HepG2 (cell line): ENCODE measurements at regions not wholly inside any gene's neighbourhood (a gene's known extent, or its start where the extent isn't known, plus 50 kb on each side); places are given as distances from the start of the nearest gene placed in this dataset.

Source experiments
- ATAC-seq: fragments of 200-7000 bp; cut with Tn5 transposase; 3 replicates; pipeline ENCODE4 v1.9.1; 2020; ENCODE audit warnings: mild to moderate bottlenecking, moderate library complexity
- BruUV-seq: library from RNA; stranded (reverse); fragments of 400-500 nt; replicated peaks from 2 replicates; lab custom pipeline; 2021; lab: Mats Ljungman, UMichigan
- CTCF ChIA-PET: fragments of 300-600 bp; formaldehyde crosslinking; extraction: SDS; loops from one replicate; lab custom pipeline; 2021; ENCODE audit warnings: low total read pairs, inconsistent platforms, low intra/inter-chr PET ratio; lab: Yijun Ruan, JAX
- POLR2A ChIA-PET: fragments of 350-600 bp; sonication (Branson Sonifier 250); formaldehyde crosslinking; loops from one replicate; lab custom pipeline; 2020; ENCODE audit warnings: antibody characterized with exemption, inconsistent platforms; lab: Yijun Ruan, JAX
- DNase-seq: peaks from one replicate; pipeline ENCODE4 v3.0.0-alpha.2; 2015; ENCODE audit warnings: low spot score
- FAIRE-seq: peaks from 3 replicates; lab custom pipeline; 2011; peaks lifted over from hg19 to GRCh38; lab: Jason Lieb, UNC
- H2AFZ ChIP-seq: one replicate; pipeline ENCODE4 v1.6.1; 2011; ENCODE audit warnings: low read length, inconsistent platforms
- H3K27ac ChIP-seq: fragments of 300-600 bp; 3 replicates; pipeline ENCODE4 v1.8.0; 2011; ENCODE audit warnings: mixed run types, mild to moderate bottlenecking, mixed read lengths, low read length, inconsistent platforms; ENCODE audit not compliant: insufficient read depth; ENCODE audit errors: extremely low read length
- H3K27me3 ChIP-seq, 2 experiments: fragments of 200-600 bp in 1 of 2; 2 replicates in 1 of 2; 3 replicates in 1 of 2; pipeline versions ENCODE4 v1.6.0 to v1.8.0; 2011; ENCODE audit warnings: low read length in 2 of 2, mild to moderate bottlenecking in 2 of 2, moderate library complexity in 2 of 2, inconsistent platforms in 1 of 2; ENCODE audit not compliant: insufficient read depth in 2 of 2, control insufficient read depth in 1 of 2
- H3K36me3 ChIP-seq, 2 experiments: fragments of 200-600 bp in 1 of 2; replicated peaks in 1 of 2; 2 replicates in 1 of 2; 3 replicates in 1 of 2; pipeline versions ENCODE4 v1.5.1 to v1.8.0; 2011; ENCODE audit warnings: low read length in 2 of 2, inconsistent platforms in 1 of 2; ENCODE audit not compliant: insufficient read depth in 2 of 2, control insufficient read depth in 1 of 2
- H3K4me1 ChIP-seq: 2 replicates; pipeline ENCODE4 v1.5.1; 2012; ENCODE audit warnings: low read length, inconsistent platforms; ENCODE audit not compliant: insufficient read depth
- H3K4me2 ChIP-seq: 2 replicates; pipeline ENCODE4 v1.6.0; 2011; ENCODE audit warnings: low read depth, low read length, inconsistent platforms
- H3K4me3 ChIP-seq, 3 experiments: fragments of 200-600 bp in 1 of 3; sonication (generic), shearing (Covaris generic) in 1 of 3; replicated peaks in 1 of 3; 2 replicates each; pipeline ENCODE4 v1.5.1; 2011 to 2016; ENCODE audit warnings: low read length in 3 of 3, inconsistent platforms in 2 of 3, low read depth in 2 of 3, mild to moderate bottlenecking in 2 of 3, control low read depth in 1 of 3, mixed read lengths in 1 of 3; ENCODE audit not compliant: insufficient read depth in 1 of 3
- H3K79me2 ChIP-seq: one replicate; pipeline ENCODE4 v1.6.1; 2011; ENCODE audit warnings: low read length, inconsistent platforms; ENCODE audit not compliant: insufficient read depth
- H3K9ac ChIP-seq: 2 replicates; pipeline ENCODE4 v1.6.0; 2011; ENCODE audit warnings: mild to moderate bottlenecking, low read depth, low read length, inconsistent platforms; ENCODE audit not compliant: insufficient read depth
- H3K9me3 ChIP-seq: 2 replicates; pipeline ENCODE4 v1.5.1; 2012; ENCODE audit warnings: mild to moderate bottlenecking, low read length
- H4K20me1 ChIP-seq: 2 replicates; pipeline ENCODE4 v1.6.0; 2011; ENCODE audit warnings: inconsistent platforms, mild to moderate bottlenecking, low read length, moderate library complexity; ENCODE audit not compliant: insufficient read depth
- ADNP ChIP-seq: sonication (generic); formaldehyde crosslinking; IDR thresholded peaks from 2 replicates; pipeline ENCODE4 v1.4.0; 2020; ENCODE audit warnings: missing genetic modification reagents
- BCLAF1 ChIP-seq: fragments of 450-650 bp; IDR thresholded peaks from 2 replicates; pipeline ENCODE4 v1.6.1; 2017; ENCODE audit warnings: mild to moderate bottlenecking
- LBX2 ChIP-seq: sonication (generic); formaldehyde crosslinking; IDR thresholded peaks from 2 replicates; pipeline ENCODE4 v1.5.0; 2020; ENCODE audit warnings: missing genetic modification reagents, mild to moderate bottlenecking, borderline replicate concordance
- MEIS2 ChIP-seq: sonication (generic); formaldehyde crosslinking; IDR thresholded peaks from 2 replicates; pipeline ENCODE4 v1.9.0; 2021; ENCODE audit warnings: mild to moderate bottlenecking, missing genetic modification reagents
- MIER2 ChIP-seq: IDR thresholded peaks from 2 replicates; pipeline ENCODE4 v1.6.1; 2016; ENCODE audit warnings: missing biosample characterization, missing genetic modification reagents
- NFE2L2 ChIP-seq: fragments of 150-350 bp; IDR thresholded peaks from 2 replicates; pipeline ENCODE4 v1.6.1; 2014; ENCODE audit warnings: low read length
- PHF5A ChIP-seq: IDR thresholded peaks from one replicate; pipeline ENCODE4 v1.6.1; 2018; ENCODE audit warnings: low read depth, missing genetic modification reagents; ENCODE audit not compliant: unreplicated experiment
- WIZ ChIP-seq: sonication (generic); formaldehyde crosslinking; IDR thresholded peaks from 2 replicates; pipeline ENCODE4 v1.5.1; 2020; ENCODE audit warnings: mild to moderate bottlenecking, missing genetic modification reagents
- ZC3H4 ChIP-seq: sonication (generic); formaldehyde crosslinking; IDR thresholded peaks from 2 replicates; pipeline ENCODE4 v1.4.0; 2020; ENCODE audit warnings: missing genetic modification reagents, borderline replicate concordance
- ZFP36 ChIP-seq: fragments of 150-350 bp; IDR thresholded peaks from 2 replicates; pipeline ENCODE4 v1.6.1; 2018; ENCODE audit warnings: borderline replicate concordance, low read length, low read depth; ENCODE audit not compliant: partially characterized antibody
- ZNF124 ChIP-seq: sonication (generic); formaldehyde crosslinking; IDR thresholded peaks from 2 replicates; pipeline ENCODE4 v1.4.0; 2020; ENCODE audit warnings: missing genetic modification reagents
- ZXDC ChIP-seq: sonication (generic); formaldehyde crosslinking; IDR thresholded peaks from 2 replicates; pipeline ENCODE4 v1.5.0; 2020; ENCODE audit warnings: mild to moderate bottlenecking, missing genetic modification reagents
- WGBS: methylation state at CpG from one replicate; pipeline ENCODE4 v1.1.6; 2017; ENCODE audit warnings: low lambda C conversion rate; 5-methylcytosine and 5-hydroxymethylcytosine counted together
- in situ Hi-C: cut with HindIII; loops from 2 replicates; pipeline ENCODE4 v1.10.0; 2017; ENCODE audit warnings: low pct_unique_long_range_greater_than_20kb; ENCODE audit not compliant: extremely low pct_ligation_motif_present
- intact Hi-C: fragments of 100-400 bp; cut with micrococcal nuclease; formaldehyde crosslinking; loops from one replicate; pipeline ENCODE4 v1.10.0; 2022; ENCODE audit not compliant: unreplicated experiment

GRCh38 chr11:24196733-24197132, 300.1 kb upstream of the LUZP2 start (continued):
- no peak for TF ChIP-seq ZXDC (CRISPR knock-in tag)

GRCh38 chr11:24198481-24198880, 298.4 kb upstream of the LUZP2 start:
- H3K4me1 ChIP-seq = no peaks in the 10 kb centered on the region
- H3K36me3 ChIP-seq = no peaks in the 10 kb centered on the region
- ATAC-seq = no peak
- H4K20me1 ChIP-seq = no peaks in the 10 kb centered on the region
- H3K4me3 ChIP-seq = no peak overlapping the region
- no peak overlapping the region for H3K4me2 ChIP-seq
- in situ Hi-C loops (no loop called here), intact Hi-C loops (no loop called here)
- no peak overlapping the region for H3K27ac ChIP-seq
- H3K9ac ChIP-seq = no peak overlapping the region
- no peaks in the 10 kb centered on the region for H3K27me3 ChIP-seq
- CTCF ChIA-PET = no interaction called here
- no peaks in the 10 kb centered on the region for H3K79me2 ChIP-seq
- no peak overlapping the region for H2AFZ ChIP-seq
- no peak for DNase-seq
- H3K9me3 ChIP-seq = no peaks in the 10 kb centered on the region
- 44% methylated on average over 5 of the region's 5 CpGs for WGBS
- no TSS peak for BruUV-seq
- FAIRE-seq = no peak
- TF ChIP-seq MIER2 (CRISPR knock-in tag) (no peak), WIZ (CRISPR knock-in tag) (no peak), MEIS2 (CRISPR knock-in tag) (no peak), ADNP (no peak), LBX2 (no peak), BCLAF1 (no peak), PHF5A (CRISPR knock-in tag) (no peak), ZC3H4 (CRISPR knock-in tag) (no peak), ZFP36 (no peak), ZNF124 (CRISPR knock-in tag) (no peak), NFE2L2 (no peak)
- POLR2A ChIA-PET = no interaction called here
